Dendritic cell treated with granulocyte-macrophage colony-stimulating factor and Interleukin-4, amounts not matched to agents 40 ng/mL and 50 ng/mL, for 4 days (primary cell): ENCODE measurements at regions not wholly inside any gene's neighbourhood (a gene's known extent, or its start where the extent isn't known, plus 50 kb on each side); places are given as distances from the start of the nearest gene placed in this dataset.

Experiments
- H3K27ac Mint-ChIP-seq: one replicate; pipeline ENCODE4 v1.8.0; 2022; ENCODE audit warnings: mild to moderate bottlenecking, mixed read lengths
- H3K27me3 Mint-ChIP-seq: one replicate; pipeline ENCODE4 v1.8.0; 2022; ENCODE audit warnings: mild to moderate bottlenecking, mixed read lengths
- H3K36me3 Mint-ChIP-seq: one replicate; pipeline ENCODE4 v1.8.0; 2022; ENCODE audit warnings: low read depth, mixed read lengths
- H3K4me1 Mint-ChIP-seq: one replicate; pipeline ENCODE4 v1.8.0; 2022; ENCODE audit warnings: low read depth, mixed read lengths
- H3K4me3 Mint-ChIP-seq: one replicate; pipeline ENCODE4 v1.8.0; 2022; ENCODE audit warnings: mild to moderate bottlenecking, moderate library complexity, mixed read lengths
- H3K9me3 Mint-ChIP-seq: one replicate; pipeline ENCODE4 v1.8.0; 2022; ENCODE audit warnings: mixed read lengths
- intact Hi-C: fragments of 100-400 bp; cut with micrococcal nuclease; formaldehyde crosslinking; loops from one replicate; pipeline ENCODE4 v1.15.0; 2022

DNA sequence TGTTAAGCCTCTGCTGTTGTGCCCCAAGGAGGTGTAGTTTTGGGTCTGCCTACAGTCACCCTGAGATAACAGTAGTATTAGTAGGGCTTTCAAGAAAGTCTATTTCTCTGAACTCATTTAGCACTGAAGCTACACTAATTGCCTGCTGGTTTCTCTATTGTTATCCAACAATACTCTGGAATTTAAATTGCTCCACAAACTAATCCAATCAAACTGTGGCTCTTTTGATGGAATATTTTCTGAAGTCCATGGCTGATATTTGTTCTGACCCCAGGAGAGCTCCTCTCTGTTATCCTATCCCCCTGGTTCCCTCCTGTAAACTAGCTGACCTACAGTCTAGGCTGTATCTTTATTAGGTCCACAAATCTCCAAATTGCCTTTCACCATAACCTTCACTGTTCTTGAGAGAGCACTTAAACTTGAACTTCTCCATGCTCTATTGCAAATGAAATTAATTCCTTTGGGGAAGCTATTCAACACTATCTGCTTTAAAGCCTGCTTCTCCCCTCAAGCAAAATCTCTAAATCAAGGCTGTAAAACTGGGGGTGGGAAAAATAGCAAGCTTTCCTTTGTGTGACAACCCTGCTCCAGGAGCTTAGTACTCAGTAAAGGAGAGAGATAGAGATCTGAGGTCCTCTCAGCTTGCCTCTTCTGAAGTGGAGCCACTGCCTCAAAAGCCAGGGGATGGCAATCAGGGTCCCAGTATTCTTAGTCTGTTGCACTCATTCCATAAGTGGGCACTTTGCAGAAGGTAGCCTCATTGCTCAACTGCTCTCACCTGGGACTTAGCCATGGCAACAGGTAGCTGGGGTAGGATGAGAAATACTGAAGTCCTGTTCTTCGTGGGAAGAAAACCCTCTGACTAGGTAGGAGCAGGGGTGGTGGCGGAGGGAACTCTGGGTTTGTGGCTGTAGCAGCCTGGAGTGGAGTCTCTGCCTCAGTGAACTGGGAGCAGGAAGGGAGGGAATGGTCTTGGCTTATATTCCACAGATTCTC lies 110.9 kb downstream of the MACIR start:
- Mint-ChIP-seq H3K27ac (no peak overlapping the region), H3K9me3 (no peaks in the 10 kb centered on the region), H3K36me3 (no peaks in the 10 kb centered on the region)

DNA sequence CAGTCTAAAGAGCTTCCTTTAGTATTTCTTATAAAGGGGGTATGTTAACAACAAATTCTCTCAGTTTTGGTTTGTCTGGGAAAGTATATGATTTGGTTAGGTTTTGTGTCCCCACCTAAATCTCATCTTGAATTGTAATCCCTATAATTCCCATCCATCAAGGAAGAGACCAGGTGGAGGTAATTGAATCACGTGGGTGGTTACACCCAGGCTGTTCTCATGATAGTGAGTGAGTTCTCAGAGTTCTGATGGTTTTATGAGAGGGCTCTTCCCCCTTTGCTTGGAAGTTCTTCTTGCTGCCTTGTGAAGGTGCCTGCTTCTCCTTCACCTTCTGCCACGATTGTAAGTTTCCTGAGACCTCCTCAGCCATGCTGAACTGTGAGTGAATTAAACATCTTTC lies 109.1 kb downstream of the MACIR start:
- intact Hi-C loops, result no loop called here
- no peaks in the 10 kb centered on the region for H3K27me3 Mint-ChIP-seq
- no peaks in the 10 kb centered on the region for H3K36me3 Mint-ChIP-seq

More for the DNA sequence above, 110.9 kb downstream of the MACIR start:
- H3K4me1 Mint-ChIP-seq, result no peaks in the 10 kb centered on the region
- H3K4me3 Mint-ChIP-seq, result no peak overlapping the region
- no peaks in the 10 kb centered on the region for H3K27me3 Mint-ChIP-seq
- intact Hi-C loops, result no loop called here

GRCh38 chr5:103366918-103367549 lies 108.5 kb downstream of the MACIR start:
- Mint-ChIP-seq H3K36me3 (no peaks in the 10 kb centered on the region), H3K27me3 (no peaks in the 10 kb centered on the region), H3K4me3 (no peak overlapping the region), H3K4me1 (no peaks in the 10 kb centered on the region), H3K27ac (no peak overlapping the region), H3K9me3 (no peaks in the 10 kb centered on the region)
- intact Hi-C loops, result no loop called here

More for the DNA sequence above, 109.1 kb downstream of the MACIR start:
- Mint-ChIP-seq H3K9me3 (no peaks in the 10 kb centered on the region), H3K4me1 (no peaks in the 10 kb centered on the region), H3K27ac (no peak overlapping the region), H3K4me3 (no peak overlapping the region)

DNA sequence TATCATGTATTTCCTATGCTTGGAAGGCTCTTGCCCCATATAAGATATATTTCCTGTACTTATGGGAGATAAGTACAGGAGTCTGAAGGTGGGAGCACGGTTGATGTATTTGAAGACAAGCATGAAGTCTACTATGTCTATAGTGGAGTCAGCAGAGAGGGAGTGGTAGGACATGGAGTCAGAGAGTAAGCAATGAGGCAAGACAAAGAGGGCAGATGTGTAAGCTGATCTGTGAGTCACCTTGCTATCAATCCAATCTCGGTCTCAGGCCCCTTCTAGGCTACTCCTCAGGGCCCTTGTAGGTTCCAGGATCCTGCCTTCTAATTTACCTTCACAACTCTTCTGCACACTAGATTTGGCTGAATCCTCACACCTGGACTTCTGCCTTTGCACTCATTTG lies 105.5 kb downstream of the MACIR start:
- no peak overlapping the region for H3K4me3 Mint-ChIP-seq
- H3K4me1 Mint-ChIP-seq, result no peaks in the 10 kb centered on the region
- no peaks in the 10 kb centered on the region for H3K36me3 Mint-ChIP-seq
- no peaks in the 10 kb centered on the region for H3K27me3 Mint-ChIP-seq
- H3K27ac Mint-ChIP-seq, result no peak overlapping the region
- no peaks in the 10 kb centered on the region for H3K9me3 Mint-ChIP-seq
- intact Hi-C loops, result no loop called here

GRCh38 chr5:103362211-103362610 lies 103.6 kb downstream of the MACIR start:
- no peaks in the 10 kb centered on the region for H3K9me3 Mint-ChIP-seq
- no peaks in the 10 kb centered on the region for H3K4me1 Mint-ChIP-seq
- H3K27me3 Mint-ChIP-seq, result no peaks in the 10 kb centered on the region
- no peak overlapping the region for H3K27ac Mint-ChIP-seq
- intact Hi-C loops, result no loop called here
- H3K36me3 Mint-ChIP-seq, result no peaks in the 10 kb centered on the region
- H3K4me3 Mint-ChIP-seq, result no peak overlapping the region

GRCh38 chr5:103360475-103360874 lies 101.9 kb downstream of the MACIR start:
- Mint-ChIP-seq H3K36me3 (no peaks in the 10 kb centered on the region), H3K9me3 (no peaks in the 10 kb centered on the region), H3K27ac (no peak overlapping the region), H3K4me3 (no peak overlapping the region), H3K27me3 (no peaks in the 10 kb centered on the region), H3K4me1 (no peaks in the 10 kb centered on the region)
- intact Hi-C loops, result no loop called here

DNA sequence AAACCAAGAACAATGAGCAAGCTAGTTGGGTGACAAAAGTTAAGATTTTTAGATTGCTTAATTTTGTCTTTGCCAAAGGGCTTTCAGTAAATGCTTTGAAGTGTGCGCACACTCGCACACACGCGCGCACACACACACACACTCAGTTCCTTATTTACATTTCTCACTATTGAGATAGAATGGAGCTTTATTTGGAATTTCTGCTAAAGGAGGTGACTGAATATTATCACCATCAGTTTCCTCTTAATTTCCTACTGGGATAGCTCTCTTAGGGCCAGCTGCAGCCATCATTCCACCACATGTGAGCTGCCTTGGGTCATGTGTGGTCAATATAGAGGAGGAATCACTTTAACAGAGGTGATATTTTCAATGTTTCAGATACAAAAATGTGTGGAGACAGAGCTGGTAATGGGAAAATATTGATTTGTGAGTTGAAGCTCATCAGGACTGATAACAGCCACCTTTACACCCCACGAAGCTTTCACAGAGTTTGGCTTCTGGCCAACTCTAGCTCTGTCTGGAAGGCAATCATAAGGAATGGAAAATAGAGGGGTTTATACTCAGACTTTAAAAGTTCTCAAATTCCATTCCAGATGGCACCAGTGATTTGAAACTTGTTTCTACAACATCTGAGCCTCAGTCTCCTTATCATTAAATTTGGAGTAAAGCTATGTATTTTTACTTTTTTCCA lies 99.9 kb downstream of the MACIR start:
- H3K27ac Mint-ChIP-seq, result no peak overlapping the region
- intact Hi-C loops, result no loop called here
- no peaks in the 10 kb centered on the region for H3K27me3 Mint-ChIP-seq
- no peaks in the 10 kb centered on the region for H3K36me3 Mint-ChIP-seq
- H3K4me3 Mint-ChIP-seq, result no peak overlapping the region
- H3K9me3 Mint-ChIP-seq, result no peaks in the 10 kb centered on the region
- H3K4me1 Mint-ChIP-seq, result no peaks in the 10 kb centered on the region

DNA sequence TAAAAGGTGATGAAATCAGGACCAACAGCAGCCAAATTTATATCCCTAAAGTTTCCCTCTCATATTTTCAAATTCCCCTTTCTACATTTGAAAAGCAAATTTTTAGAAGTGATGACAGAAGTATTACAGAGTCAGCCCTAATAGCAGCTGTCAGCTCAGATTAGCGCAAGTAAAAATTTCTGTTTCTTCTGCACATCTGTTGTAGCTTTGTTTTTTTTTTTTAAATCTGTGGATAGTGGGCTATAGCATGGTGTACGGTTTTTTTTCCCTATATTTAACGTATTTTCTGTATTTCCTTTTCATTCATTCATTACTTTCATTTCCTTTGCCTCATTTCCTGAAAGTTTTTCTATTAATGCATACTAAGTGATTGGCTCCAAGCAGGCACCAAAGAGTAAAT lies 99.1 kb downstream of the MACIR start:
- H3K27ac Mint-ChIP-seq, result no peak overlapping the region
- H3K4me3 Mint-ChIP-seq, result no peak overlapping the region
- intact Hi-C loops, result no loop called here
- H3K36me3 Mint-ChIP-seq, result no peaks in the 10 kb centered on the region
- no peaks in the 10 kb centered on the region for H3K4me1 Mint-ChIP-seq
- no peaks in the 10 kb centered on the region for H3K27me3 Mint-ChIP-seq
- no peaks in the 10 kb centered on the region for H3K9me3 Mint-ChIP-seq

DNA sequence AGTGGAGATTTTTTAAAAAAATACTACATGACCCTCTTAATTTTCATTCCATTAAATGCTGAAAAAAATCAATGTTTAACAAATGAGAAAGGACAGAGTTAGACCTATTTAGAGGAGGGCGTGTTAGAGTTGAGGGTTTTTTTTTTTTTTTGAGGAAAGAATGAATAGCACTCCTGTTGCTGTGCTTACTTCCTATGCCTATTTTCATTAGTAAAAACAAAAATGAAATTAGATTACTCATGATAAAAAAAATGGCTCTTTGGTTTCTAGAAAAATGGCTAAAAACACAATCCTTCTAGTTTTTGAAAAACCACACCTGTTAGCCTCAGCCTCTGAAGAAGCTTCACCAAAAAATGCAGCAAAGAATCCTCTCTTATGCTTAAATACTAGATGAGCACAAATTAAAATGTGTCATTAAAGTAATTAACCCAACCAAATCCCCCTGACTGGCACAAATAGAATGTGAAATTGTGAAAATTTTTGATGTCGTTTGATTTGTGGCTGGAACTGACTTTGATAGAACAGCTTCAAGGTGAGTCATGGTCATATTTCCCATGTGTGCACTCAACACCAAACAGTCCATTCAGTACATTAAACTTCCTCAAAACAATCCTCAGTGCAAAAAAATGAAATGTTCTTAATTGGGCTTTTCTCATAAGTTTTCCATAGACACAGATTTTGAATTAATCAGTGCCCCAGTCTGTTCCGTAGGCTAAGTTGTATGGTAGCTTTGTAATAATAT lies 98.0 kb downstream of the MACIR start:
- no peak overlapping the region for H3K4me3 Mint-ChIP-seq
- H3K4me1 Mint-ChIP-seq, result no peaks in the 10 kb centered on the region
- no peaks in the 10 kb centered on the region for H3K9me3 Mint-ChIP-seq
- intact Hi-C loops, result no loop called here
- H3K27ac Mint-ChIP-seq, result no peak overlapping the region
- H3K36me3 Mint-ChIP-seq, result no peaks in the 10 kb centered on the region
- no peaks in the 10 kb centered on the region for H3K27me3 Mint-ChIP-seq

- Mint-ChIP-seq H3K36me3 (no peaks in the 10 kb centered on the region), H3K27ac (no peak overlapping the region), H3K4me1 (no peaks in the 10 kb centered on the region), H3K4me3 (no peak overlapping the region), H3K9me3 (no peaks in the 10 kb centered on the region), H3K27me3 (no peaks in the 10 kb centered on the region)
- intact Hi-C loops, result no loop called here
These were observed 97.0 kb downstream of the MACIR start for GRCh38 chr5:103355579-103355978.

DNA sequence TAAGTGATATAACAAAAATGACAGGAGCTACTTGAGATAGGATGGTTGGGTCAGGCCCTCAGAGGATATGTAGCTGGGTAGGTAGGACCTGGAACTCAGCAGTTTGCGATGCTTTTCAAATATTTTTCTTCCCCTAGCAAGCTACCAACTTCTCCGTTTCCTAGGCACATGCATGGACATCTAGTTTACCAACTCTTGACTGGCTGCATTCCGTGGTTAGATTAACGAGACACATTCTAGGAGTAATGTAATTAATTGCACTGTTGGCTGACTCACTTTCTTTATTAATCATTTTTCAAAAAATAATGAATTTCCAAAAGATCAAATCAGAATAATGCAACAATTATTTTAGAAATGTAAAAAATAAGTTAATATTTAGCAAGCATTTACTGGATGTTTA lies 95.9 kb downstream of the MACIR start:
- Mint-ChIP-seq H3K27me3 (no peaks in the 10 kb centered on the region), H3K36me3 (no peaks in the 10 kb centered on the region), H3K4me3 (no peak overlapping the region), H3K27ac (no peak overlapping the region), H3K4me1 (no peaks in the 10 kb centered on the region), H3K9me3 (no peaks in the 10 kb centered on the region)
- intact Hi-C loops, result no loop called here

DNA sequence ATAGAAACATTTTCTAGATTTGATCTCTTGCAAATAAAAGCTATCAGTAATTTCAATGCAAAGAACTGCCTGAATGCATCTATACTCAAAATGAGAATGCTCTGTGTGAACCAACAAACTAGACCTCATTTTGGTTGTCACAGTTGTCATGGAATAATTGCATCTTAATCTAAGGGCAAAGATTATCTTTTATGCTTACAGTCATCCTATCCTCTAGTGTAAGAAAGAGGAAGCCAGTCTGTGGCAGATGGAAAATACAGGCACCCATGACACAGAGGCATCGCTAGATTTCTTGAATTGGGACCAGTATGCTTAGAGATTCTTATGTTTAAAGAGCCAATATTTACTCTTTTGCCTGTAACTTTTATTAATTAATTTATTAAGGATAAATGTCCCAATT lies 95.0 kb downstream of the MACIR start:
- H3K4me1 Mint-ChIP-seq, result no peaks in the 10 kb centered on the region
- intact Hi-C loops, result no loop called here
- H3K4me3 Mint-ChIP-seq, result no peak overlapping the region
- no peaks in the 10 kb centered on the region for H3K27me3 Mint-ChIP-seq
- no peak overlapping the region for H3K27ac Mint-ChIP-seq
- H3K36me3 Mint-ChIP-seq, result no peaks in the 10 kb centered on the region
- H3K9me3 Mint-ChIP-seq, result no peaks in the 10 kb centered on the region

DNA sequence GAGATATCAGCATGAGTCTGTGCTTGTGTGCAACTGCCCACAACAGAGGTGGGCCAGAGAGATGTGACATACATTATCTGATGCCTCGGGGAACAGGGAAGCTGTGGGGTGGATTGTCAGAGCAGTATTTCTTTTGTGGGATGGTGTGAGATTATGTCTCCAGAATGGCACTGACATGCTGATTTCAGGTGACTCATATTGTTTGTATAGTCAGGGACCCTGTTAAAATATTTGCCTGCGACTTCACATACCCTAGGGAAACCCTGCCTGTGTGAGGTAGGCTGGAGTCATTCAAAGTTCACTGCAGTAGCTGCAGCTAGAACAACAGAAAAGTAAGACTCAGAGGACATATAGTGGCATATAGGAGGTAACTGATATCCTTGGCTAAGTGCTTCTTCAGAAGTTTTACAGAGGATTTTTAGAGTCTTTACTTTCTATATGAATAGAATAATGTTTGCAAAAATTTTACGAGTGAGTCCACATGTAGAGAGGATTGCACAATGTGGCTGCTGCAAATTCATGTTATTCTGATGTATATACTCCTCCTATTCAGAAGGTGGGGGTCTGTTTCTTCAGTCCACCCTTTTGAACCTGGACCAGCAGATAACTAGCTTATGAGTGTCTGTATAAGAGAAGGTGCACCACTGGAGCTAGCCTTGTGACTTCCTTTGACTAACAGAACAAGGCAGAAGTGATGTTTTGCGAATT lies 89.3 kb downstream of the MACIR start:
- intact Hi-C loops, result no loop called here
- no peak overlapping the region for H3K4me3 Mint-ChIP-seq

More for the DNA sequence above, 89.3 kb downstream of the MACIR start:
- Mint-ChIP-seq H3K36me3 (no peaks in the 10 kb centered on the region), H3K9me3 (no peaks in the 10 kb centered on the region), H3K27ac (no peak overlapping the region), H3K4me1 (no peaks in the 10 kb centered on the region), H3K27me3 (no peaks in the 10 kb centered on the region)
